GM19467 (cell line): ENCODE measurements at regions not wholly inside any gene's neighbourhood (a gene's known extent, or its start where the extent isn't known, plus 50 kb on each side); places are given as distances from the start of the nearest gene placed in this dataset.
"Not testable (repeated sequence)": the region's sequence is repeated elsewhere in the genome, so short reads cannot be mapped to it uniquely, and the experiment has no call there.

Experiments
- ATAC-seq: cut with Tn5 transposase; IDR thresholded peaks from one replicate; pipeline ENCODE4 v1.9.1; 2021; ENCODE audit warnings: mild to moderate bottlenecking, moderate library complexity; ENCODE audit not compliant: unreplicated experiment

DNA sequence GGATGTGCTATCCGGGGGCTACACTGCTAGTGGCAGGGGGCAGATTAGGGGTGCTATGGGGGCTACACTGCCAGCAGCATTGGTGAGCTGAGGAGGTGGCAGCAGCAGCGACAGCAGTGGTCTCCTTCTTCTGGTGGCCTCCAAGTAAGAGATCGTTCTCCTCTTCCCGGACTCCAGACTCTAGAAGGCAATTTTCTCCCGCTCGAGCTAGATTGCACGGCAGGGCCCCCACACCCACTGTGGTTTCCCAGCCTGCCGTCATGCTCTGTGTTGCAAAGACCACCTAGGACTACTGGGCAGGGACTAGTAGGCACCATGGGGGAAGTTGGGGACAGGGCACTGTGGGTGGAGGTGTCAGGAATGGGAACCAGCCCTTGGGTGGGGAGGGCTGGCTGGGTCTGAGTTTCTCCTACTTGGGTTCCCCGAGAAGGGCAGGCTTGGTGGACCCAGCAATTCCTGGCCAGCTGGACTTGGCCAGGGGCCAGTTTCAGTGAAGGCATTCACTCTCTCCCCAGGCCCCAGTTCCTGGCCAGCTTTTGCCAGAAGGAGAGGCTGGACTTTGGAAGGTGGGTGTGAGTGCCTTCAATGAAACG lies 203.4 kb upstream of the WSB1 start:
- not testable (repeated sequence) for ATAC-seq

DNA sequence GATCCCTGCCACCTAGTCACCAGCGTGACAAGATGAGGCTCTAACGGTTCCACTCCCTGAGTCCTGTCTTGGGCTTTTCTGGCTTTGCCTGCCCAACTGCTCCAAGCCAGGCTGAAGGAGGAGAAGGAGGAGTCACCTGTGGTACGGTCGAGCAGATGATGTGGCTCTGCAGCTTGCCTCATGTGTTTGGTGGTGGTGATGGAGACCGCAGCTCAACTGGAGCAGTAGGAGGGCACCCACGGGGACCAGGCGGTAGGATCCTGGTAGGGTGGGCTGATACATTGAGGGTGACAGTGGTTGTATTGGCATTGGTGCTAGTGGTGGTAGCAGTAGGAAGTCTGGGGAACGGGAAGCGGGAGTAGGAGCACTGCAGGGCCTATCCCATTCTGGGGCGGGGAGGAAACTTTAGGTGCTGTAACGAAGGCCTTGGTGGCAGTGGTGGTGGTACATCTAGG lies 202.8 kb upstream of the WSB1 start:
- ATAC-seq: no peak

DNA sequence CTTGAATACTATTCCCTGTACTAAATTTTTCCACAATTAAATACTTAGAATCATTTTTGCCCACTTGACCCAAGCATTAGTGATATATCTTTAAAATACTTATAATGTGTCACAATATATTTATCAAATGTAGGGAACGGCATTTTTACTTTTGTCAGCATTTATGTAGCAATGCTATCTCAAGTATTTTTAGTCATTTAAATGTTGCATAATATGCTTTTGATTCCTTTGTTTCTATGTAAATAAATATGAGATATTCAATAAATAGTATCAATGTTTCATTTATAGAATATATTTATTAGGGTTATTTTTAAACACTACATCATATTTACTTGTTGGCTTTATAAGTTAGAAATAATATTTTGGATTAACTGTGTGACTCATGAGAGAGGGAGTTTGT lies 199.7 kb upstream of the WSB1 start:
- ATAC-seq: not testable (repeated sequence)

DNA sequence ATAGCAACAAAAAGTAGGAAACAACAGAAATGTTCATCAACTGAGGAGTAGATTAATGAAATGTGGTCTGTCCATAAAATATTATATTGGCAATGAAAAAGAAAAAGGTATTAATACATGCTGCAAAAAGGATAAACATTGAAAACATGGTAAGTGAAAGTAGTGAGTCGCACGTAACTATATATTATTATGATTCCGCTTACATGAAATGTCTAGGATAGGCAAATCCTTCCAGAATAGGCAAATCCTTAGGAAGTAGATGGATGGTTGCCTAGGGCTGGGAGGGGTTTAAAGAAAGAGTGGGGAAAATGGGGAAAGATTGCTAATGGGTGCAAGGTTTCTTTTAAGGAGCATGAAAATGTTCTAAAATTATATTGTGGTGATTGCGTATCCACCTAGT lies 198.1 kb upstream of the WSB1 start:
- not testable (repeated sequence) for ATAC-seq

DNA sequence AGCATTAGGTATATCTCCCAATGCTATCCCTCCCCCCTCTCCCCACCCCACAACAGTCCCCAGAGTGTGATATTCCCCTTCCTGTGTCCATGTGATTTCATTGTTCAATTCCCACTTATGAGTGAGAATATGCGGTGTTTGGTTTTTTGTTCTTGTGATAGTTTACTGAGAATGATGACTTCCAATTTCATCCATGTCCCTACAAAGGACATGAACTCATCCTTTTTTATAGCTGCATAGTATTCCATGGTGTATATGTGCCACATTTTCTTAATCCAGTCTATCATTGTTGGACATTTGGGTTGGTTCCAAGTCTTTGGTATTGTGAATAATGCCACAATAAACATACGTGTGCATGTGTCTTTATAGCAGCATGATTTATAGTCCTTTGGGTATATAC lies 194.6 kb upstream of the WSB1 start:
- ATAC-seq: not testable (repeated sequence)

DNA sequence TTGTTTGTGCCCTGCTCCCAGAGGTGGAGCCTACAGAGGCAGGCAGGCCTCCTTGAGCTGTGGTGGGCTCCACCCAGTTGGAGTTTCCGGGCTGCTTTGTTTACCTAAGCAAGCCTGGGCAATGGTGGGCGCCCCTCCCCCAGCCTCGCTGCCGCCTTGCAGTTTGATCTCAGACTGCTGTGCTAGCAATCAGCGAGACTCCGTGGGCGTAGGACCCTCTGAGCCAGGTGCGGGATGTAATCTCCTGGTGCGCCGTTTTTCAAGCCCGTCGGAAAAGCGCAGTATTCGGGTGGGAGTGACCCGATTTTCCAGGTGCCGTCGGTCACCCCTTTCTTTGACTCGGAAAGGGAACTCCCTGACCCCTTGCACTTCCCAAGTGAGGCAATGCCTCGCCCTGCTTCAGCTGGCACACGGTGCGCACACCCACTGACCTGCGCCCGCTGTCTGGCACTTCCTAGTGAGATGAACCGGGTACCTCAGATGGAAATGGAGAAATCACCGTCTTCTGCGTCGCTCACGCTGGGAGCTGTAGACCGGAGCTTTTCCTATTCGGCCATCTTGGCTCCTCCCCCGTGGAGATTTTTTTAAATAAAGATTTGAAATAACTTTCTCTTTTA lies 189.2 kb upstream of the WSB1 start:
- ATAC-seq: not testable (repeated sequence)

DNA sequence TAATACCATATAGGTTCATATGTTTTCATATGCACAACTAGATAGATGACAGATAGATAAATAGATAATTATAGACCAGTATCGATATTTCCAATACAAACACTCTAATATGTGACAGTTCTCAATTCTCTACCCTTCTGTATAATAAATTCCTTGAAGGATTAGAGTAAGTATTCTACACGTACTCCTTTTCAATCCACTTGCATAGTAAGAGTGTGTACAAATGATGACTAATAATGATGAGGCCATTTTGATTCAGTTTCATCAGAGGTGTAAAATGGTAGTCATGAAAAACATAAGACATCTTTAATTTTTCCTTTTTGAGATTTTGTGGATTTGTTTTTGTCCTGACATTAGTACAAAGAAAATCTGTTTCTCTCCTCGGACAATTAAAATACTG lies 188.3 kb upstream of the WSB1 start:
- no peak for ATAC-seq

DNA sequence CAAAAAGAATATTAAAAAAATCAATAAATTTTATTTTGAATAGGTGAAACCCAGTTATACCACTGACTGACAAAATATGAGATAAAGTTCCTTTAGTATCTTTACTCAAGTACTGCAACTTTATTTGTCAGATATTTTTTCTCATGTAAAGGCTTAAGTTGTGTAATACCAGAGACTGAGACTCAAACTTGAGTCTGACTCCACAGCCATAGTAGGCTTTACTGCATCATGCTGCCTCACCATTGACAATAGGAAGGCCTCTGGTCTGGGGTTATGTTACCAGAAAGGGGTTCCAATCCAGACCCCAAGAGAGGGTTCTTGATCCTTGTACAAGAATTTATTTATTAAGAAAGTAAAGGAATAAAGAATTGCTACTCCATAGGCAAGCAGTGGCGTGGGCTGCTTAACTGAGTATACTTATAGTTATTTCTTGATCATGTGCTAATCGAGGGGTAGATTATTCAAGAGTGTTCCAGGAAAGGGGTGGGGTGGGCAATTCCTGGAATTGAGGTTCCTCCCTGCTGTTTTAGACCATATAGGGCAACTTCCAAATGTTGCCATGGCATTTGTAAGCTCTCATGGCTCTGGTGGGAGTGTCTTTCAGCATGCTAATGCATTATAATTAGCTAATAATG lies 187.4 kb upstream of the WSB1 start:
- no peak for ATAC-seq

DNA sequence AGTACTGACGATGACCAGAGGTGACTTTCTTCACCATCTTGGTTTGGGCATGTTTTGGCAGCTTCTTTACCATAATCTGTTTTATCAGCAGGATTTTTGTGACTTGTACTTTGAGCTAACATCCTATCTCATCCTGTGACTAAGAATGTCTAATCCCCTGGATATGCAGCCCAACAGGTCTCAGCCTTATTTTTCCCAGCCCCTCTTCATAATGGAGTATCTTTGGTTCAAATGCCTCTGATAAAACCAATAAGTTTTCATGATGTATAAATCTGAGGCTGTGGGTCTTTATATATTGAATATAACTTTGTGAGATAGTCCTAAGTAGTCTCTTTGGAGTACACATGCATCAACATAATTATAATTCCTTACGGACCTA lies 186.9 kb upstream of the WSB1 start:
- no peak for ATAC-seq

DNA sequence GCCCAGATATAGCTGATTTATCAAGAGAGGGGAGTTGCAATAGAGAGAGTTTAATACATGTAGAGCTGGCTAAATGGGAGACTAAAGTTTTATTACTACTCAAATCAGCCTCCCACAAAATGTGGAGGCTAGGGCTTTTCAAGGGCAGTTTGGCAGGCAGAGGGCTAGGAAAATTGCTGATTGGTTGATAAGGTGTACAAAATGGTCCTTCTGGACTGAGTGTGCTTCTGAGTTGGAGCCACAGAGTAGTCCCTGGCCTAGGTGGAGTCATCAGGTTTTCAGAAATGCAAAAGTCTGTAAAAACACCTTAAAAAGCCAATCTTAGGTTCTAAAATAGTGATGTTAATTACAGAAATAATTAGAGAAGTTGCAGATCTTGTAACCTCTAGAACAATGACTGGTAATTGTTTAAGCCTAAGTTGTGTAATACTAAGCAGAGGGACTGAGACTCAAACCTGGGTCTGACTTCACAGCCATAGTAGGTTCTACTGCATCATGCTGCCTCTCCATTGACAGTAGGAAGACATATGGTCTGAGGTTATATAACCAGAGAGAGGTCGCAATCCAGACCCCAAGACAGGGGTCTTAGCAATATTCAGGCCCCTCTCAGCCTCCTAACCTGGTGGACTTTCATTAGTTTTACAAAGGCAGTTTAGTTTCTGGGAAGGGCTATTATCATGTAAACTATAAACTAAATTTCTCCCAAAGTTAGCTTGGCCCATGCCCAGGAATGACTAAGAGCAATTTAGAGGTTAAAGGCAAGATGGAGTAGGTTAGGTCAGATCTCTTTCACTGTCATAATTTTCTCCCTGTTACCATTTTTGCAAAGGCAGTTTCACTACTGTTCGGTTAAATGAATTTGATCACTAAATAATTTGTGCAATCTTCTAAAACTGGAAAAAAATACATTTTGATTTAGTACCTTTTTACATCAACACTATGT lies 186.3 kb upstream of the WSB1 start:
- not testable (repeated sequence) for ATAC-seq

DNA sequence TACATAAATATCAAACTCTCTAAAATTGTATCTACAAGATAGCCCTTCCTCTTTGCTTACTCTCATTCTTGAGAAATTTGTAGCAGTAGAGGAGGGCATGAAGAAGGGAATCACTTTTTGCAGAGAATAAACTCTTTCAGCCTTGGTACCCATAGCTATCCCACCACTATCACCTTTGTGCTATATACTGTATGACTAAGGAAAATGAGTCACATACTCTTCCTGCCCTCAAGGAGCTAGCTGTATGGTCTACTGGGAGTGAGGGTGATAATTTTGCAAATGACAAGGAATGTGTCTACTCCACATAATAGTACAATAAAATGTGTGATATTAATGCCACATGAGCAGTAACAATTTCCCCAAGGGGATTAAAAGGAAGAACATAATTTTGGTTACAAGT lies 184.6 kb upstream of the WSB1 start:
- no peak for ATAC-seq

DNA sequence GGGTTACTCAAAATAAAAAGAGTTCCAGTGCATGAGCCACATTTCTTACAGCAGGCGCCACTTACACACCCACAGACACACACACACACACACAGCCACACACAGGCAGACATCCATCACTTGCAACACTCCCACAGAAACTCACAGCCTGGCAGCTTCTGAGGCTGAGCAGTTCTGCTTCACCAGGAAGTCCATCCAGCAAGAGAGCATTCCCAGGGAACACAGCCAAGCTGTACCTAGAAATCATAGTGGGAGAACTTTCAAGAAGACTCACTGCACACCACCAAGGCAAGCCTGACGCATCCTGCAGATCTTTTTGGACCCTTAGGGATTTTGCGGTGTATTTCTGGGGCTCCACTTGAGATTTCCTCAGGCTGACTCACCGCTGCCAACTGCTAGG lies 140.9 kb upstream of the WSB1 start:
- no peak for ATAC-seq

DNA sequence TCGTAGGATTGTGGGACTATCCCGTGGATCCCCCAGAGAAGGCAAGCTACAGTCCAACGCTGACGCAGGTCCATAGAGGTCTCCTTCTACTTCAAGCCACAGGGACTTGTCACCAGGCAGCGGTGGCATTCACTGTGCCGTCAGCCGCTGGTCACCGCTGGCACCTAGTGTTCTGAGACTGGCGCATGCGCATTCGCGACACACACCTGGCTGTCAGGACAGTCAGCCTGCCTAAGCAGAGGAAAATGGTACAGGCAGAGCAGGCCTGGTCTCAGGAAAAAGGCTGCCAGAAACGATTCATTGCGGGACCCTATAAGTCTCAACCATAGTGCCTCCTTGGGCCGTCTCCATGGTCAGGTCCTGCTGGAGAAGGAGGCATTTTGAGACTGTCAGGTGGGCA lies 138.0 kb upstream of the WSB1 start:
- no peak for ATAC-seq

DNA sequence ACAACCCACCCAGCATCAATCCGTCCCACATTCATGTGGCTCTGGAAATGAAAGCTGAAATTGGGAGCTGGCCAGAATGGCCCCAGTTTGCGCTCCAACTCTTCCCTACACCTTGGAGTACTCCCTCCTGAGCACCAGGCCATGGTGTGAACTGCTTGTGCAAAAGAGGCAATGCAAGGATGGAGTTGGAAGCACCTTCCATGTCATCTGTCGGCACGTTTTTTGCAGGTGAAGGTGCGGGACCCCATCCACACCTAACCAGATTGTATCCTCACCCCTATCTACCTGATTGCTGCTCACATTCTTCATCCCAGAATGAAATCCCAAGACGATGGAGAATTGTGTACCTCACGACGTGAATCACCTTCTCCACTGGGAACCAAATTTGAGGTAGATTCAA lies 136.6 kb upstream of the WSB1 start:
- no peak for ATAC-seq

DNA sequence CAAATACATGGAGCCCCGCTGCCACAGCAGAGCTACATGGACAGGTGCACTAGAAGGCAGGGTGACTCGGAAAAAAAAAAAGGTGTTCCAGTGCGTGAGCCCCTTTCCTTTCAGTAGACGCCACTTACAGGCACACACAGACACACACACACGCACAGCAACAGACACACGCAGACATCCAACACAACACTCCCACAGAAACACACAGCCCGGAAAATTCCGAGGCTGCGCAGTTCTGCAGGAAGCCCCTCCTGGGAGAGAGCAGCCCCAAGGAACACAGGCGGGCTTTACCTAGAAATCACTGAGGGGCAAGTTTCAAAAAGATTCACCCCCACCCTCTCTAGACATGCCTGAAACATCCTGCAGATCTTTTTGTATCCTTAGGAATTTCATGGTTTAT lies 136.0 kb upstream of the WSB1 start:
- ATAC-seq: no peak

DNA sequence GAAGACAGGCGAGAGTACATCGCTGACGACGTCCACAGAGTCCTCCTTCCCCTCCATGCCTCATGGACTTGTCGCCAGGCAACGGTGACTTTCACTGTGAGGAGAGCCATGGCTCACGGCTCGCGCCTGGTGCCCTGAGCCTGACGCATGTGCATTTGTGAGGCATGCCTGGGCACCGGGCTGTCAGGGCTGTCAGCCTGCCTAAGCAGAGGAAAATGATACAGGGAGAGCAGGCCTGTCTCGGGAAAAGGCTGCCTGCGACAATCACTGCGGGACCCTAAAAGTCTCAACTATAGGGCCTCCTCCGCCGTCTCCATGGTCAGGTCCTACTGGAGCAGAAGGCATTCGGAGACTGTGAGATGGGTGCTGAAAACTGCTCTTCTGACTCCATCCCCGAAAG lies 135.5 kb upstream of the WSB1 start:
- no peak for ATAC-seq

DNA sequence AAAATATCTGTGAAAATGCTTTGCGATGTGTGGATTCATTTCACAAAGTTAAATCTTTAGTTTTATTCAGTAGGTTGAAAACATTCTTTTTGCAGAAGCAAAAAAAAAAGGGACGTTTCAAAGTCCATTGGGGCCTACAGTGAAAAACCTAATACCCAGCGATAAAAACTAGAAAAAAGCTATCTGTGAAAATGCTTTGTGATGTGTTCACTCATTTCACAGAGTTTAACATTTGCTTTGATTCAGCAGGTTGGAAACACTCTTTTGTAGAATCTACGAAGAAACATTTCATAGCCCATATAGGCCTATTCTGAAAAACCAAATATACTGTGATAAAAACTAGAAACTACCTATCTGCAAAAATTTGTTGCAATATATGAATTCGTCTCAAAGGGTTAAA lies 113.6 kb upstream of the WSB1 start:
- ATAC-seq: no peak

DNA sequence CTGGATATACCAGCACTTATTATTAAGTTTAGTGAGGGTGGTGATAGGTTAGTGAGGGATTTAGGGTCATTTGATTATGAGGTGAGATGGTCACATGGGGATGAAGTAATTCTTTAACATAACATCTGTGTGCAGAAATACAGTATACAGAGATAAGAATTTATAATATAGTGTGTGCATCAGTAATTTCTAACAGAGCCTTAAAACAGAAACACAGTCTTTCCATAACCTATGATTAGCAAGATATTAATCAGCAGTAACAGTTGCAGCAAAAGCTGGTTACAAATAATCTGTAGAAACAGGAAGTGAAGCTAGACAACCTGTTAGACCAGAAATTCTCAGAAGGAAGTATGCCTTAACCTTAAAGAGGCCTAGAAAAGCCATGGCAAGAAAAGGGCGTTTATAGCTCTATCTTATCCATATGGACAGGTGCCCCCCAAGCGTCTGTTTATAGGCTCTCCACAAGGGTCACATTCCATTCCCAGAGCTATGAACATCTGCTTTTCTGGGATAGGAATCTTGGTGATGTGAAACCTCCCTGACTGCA lies 112.5 kb upstream of the WSB1 start:
- ATAC-seq: not testable (repeated sequence)

DNA sequence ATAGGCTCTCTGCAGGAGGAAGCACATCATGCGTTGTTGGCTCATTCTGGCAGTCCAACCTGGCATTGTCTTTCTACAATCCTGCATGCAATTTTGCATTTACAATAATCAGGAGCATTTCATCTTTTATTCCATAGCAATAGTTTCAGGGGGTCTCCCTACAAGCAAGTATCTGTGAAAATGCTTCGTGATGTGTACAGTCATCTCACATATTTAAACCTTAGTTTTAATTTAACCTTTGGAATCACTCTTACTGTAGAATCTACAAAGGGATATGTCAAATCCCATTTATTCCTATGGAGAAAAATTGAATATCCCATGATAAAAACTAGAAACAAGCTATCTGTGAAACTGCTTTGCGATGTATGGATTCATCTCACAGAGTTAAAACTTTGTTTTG lies 112.0 kb upstream of the WSB1 start:
- ATAC-seq: no peak

DNA sequence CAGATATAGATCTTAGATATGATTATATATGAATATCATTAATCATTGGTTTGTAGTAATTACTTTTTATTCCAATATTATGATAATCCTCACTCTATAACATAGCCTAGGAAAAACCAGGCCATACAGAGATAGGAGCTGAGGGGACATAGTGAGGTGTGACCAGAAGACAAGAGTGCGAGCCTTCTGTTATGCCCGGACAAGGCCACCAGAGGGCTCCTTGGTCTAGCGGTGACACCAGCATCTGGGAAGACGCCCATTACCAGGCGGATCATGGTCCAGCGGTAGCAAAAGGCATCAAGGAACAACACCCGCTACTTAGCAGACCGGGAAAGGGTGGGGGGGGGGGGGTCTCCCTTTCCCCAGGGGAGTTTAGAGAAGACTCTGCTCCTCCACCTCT lies 96.4 kb upstream of the WSB1 start:
- not testable (repeated sequence) for ATAC-seq

DNA sequence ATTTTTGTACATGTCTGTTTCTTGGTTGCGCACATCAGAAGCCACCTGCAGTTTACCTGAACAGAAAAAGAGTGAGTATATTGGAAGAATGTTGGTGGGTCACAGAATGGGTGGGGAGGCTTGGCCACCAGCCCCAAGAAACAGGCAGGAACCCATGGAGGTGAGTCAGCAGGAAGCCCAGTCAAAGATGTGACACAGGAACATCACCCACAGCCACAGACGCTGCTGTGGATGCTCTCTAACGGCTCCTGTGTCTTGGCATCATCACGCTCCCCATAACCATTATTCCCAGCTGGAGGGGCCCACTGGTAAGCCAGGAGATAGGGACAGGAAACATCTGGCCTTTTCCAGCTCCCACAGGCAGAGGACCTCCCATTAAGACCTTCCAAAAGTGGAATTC lies 94.0 kb upstream of the WSB1 start:
- no peak for ATAC-seq
